ENCODE measurements at regions not wholly inside any gene's neighbourhood (a gene's known extent, or its start where the extent isn't known, plus 50 kb on each side); places are given as distances from the start of the nearest gene placed in this dataset.

DNA sequence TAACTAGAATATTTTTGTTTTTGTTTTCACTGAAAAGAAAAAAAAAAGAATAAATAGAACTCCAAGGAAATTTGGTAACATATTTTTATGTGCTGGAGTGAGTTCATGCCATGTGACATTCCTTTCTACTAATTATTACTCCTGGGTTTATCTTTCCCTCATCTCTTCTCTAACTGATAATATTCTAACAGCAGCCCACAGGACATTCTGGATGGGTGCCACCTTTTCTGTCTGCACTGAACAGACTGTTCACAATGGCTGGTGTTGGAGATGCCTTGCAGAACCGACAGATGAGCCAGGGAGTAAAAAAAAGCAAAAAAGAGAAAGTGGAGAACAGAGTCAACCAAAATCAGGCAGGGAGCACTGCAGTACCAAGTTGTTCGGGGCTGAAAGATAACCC lies 151.3 kb downstream of the OR4M2 start (continued):
- TF ChIP-seq EZH2phosphoT487 (IDR thresholded peaks at IDR 0.05; ENCODE audit: unreplicated experiment): no peak
- TF ChIP-seq, protein P1, sequence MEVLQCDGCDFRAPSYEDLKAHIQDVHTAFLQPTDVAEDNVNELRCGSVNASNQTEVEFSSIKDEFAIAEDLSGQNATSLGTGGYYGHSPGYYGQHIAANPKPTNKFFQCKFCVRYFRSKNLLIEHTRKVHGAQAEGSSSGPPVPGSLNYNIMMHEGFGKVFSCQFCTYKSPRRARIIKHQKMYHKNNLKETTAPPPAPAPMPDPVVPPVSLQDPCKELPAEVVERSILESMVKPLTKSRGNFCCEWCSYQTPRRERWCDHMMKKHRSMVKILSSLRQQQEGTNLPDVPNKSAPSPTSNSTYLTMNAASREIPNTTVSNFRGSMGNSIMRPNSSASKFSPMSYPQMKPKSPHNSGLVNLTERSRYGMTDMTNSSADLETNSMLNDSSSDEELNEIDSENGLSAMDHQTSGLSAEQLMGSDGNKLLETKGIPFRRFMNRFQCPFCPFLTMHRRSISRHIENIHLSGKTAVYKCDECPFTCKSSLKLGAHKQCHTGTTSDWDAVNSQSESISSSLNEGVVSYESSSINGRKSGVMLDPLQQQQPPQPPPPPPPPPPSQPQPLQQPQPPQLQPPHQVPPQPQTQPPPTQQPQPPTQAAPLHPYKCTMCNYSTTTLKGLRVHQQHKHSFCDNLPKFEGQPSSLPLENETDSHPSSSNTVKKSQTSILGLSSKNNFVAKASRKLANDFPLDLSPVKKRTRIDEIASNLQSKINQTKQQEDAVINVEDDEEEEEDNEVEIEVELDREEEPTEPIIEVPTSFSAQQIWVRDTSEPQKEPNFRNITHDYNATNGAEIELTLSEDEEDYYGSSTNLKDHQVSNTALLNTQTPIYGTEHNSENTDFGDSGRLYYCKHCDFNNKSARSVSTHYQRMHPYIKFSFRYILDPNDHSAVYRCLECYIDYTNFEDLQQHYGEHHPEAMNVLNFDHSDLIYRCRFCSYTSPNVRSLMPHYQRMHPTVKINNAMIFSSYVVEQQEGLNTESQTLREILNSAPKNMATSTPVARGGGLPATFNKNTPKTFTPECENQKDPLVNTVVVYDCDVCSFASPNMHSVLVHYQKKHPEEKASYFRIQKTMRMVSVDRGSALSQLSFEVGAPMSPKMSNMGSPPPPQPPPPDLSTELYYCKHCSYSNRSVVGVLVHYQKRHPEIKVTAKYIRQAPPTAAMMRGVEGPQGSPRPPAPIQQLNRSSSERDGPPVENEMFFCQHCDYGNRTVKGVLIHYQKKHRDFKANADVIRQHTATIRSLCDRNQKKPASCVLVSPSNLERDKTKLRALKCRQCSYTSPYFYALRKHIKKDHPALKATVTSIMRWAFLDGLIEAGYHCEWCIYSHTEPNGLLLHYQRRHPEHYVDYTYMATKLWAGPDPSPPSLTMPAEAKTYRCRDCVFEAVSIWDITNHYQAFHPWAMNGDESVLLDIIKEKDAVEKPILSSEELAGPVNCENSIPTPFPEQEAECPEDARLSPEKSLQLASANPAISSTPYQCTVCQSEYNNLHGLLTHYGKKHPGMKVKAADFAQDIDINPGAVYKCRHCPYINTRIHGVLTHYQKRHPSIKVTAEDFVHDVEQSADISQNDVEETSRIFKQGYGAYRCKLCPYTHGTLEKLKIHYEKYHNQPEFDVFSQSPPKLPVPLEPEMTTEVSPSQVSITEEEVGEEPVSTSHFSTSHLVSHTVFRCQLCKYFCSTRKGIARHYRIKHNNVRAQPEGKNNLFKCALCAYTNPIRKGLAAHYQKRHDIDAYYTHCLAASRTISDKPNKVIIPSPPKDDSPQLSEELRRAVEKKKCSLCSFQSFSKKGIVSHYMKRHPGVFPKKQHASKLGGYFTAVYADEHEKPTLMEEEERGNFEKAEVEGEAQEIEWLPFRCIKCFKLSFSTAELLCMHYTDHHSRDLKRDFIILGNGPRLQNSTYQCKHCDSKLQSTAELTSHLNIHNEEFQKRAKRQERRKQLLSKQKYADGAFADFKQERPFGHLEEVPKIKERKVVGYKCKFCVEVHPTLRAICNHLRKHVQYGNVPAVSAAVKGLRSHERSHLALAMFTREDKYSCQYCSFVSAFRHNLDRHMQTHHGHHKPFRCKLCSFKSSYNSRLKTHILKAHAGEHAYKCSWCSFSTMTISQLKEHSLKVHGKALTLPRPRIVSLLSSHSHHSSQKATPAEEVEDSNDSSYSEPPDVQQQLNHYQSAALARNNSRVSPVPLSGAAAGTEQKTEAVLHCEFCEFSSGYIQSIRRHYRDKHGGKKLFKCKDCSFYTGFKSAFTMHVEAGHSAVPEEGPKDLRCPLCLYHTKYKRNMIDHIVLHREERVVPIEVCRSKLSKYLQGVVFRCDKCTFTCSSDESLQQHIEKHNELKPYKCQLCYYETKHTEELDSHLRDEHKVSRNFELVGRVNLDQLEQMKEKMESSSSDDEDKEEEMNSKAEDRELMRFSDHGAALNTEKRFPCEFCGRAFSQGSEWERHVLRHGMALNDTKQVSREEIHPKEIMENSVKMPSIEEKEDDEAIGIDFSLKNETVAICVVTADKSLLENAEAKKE (CRISPR knock-in tag; IDR thresholded peaks at IDR 0.05): no peak

DNA sequence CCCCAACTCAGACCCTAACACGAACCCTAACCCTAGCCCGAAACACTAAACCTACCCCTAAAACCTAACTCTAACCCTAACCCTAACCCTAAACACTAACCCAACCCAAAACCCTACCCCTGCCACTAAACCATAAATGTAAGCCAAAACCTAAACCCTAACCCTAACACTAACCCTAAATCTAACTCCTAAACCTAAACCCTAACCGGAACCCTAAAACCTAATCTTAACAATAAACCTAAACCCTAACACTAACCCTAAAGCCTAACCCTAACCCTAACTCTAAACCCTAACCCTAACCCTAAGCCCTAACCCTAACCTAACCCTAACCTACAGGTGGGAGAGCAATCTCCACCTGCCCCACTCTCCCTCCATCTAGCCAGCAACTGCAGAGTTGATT lies 152.3 kb downstream of the OR4M2 start:
- no peak for ATAC-seq
- Mint-ChIP-seq H3K36me3 (ENCODE audit: low read depth) (peaks cover 85% of the 10 kb centered on the region), H3K4me3 (no peak overlapping the region), H3K27ac (no peak overlapping the region), H3K9me3 (peaks cover 100% of the 10 kb centered on the region), H3K4me1 (no peaks in the 10 kb centered on the region), H3K27me3 (ENCODE audit: insufficient read depth, low read depth, poor library complexity) (peaks cover 13% of the 10 kb centered on the region)
- Histone ChIP-seq H3K4me2 (no peak overlapping the region), H3K79me2 (replicated peaks; ENCODE audit: insufficient read depth) (no peaks in the 10 kb centered on the region), H3F3A (replicated peaks; ENCODE audit: low read depth) (no peaks in the 10 kb centered on the region), H3K27ac (ENCODE audit: low read depth) (no peak overlapping the region), H3K36me3 (ENCODE audit: insufficient read depth) (peaks cover 4% of the 10 kb centered on the region; the same call in 1 of the 2 replicates), H2AFZ (no peak overlapping the region), H3K9me2 (ENCODE audit: insufficient read depth) (no peaks in the 10 kb centered on the region), H3K4me3 (no peak overlapping the region), H4K20me1 (replicated peaks; ENCODE audit: insufficient read depth) (no peaks in the 10 kb centered on the region), H3K27me3 (ENCODE audit: insufficient read depth) (peaks cover 3% of the 10 kb centered on the region; the same call in 1 of the 2 replicates), H3K4me1 (ENCODE audit: insufficient read depth) (no peaks in the 10 kb centered on the region)
- no peak for DNase-seq (ENCODE audit: low spot score)
- TF ChIP-seq POLR2AphosphoS5 (IDR thresholded peaks at IDR 0.05; ENCODE audit: low read depth) (no peak), ZNF331 (CRISPR knock-in tag; IDR thresholded peaks at IDR 0.05; ENCODE audit: low read depth) (no peak), STAT1 (IDR thresholded peaks at IDR 0.05; ENCODE audit: unreplicated experiment) (no peak), JUNB (IDR thresholded peaks at IDR 0.05; ENCODE audit: unreplicated experiment) (no peak), CREB1 (CRISPR knock-in tag; IDR thresholded peaks at IDR 0.05; ENCODE audit: low read depth) (no peak), EZH2 (IDR thresholded peaks at IDR 0.05; ENCODE audit: low read depth, unreplicated experiment) (no peak), NANOG (IDR thresholded peaks at IDR 0.05; ENCODE audit: borderline replicate concordance) (no peak), ZNF114 (CRISPR knock-in tag; IDR thresholded peaks at IDR 0.05) (no peak)
- TF ChIP-seq, protein P2, sequence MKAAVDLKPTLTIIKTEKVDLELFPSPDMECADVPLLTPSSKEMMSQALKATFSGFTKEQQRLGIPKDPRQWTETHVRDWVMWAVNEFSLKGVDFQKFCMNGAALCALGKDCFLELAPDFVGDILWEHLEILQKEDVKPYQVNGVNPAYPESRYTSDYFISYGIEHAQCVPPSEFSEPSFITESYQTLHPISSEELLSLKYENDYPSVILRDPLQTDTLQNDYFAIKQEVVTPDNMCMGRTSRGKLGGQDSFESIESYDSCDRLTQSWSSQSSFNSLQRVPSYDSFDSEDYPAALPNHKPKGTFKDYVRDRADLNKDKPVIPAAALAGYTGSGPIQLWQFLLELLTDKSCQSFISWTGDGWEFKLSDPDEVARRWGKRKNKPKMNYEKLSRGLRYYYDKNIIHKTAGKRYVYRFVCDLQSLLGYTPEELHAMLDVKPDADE (IDR thresholded peaks at IDR 0.05): no peak
- TF ChIP-seq, protein P3, sequence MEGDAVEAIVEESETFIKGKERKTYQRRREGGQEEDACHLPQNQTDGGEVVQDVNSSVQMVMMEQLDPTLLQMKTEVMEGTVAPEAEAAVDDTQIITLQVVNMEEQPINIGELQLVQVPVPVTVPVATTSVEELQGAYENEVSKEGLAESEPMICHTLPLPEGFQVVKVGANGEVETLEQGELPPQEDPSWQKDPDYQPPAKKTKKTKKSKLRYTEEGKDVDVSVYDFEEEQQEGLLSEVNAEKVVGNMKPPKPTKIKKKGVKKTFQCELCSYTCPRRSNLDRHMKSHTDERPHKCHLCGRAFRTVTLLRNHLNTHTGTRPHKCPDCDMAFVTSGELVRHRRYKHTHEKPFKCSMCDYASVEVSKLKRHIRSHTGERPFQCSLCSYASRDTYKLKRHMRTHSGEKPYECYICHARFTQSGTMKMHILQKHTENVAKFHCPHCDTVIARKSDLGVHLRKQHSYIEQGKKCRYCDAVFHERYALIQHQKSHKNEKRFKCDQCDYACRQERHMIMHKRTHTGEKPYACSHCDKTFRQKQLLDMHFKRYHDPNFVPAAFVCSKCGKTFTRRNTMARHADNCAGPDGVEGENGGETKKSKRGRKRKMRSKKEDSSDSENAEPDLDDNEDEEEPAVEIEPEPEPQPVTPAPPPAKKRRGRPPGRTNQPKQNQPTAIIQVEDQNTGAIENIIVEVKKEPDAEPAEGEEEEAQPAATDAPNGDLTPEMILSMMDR (conservative IDR thresholded peaks at IDR 0.05; ENCODE audit: low read depth in 2 of 2): no peak

Measured in GM23338 (cell line).